Cardiac fibroblast (primary cell): ENCODE measurements at regions not wholly inside any gene's neighbourhood (a gene's known extent, or its start where the extent isn't known, plus 50 kb on each side); places are given as distances from the start of the nearest gene placed in this dataset.
"Not testable (repeated sequence)": the region's sequence is repeated elsewhere in the genome, so short reads cannot be mapped to it uniquely, and the experiment has no call there.

Experiments
- DNase-seq, 2 donors: peaks; one replicate each; pipeline versions ENCODE4 v3.0.0 to v3.0.0-alpha.2; 2010; ENCODE audit warnings: low read depth in 2 of 2
- H3K4me3 ChIP-seq, 2 donors: replicated peaks in 1 of 2; 1 replicate in 1 of 2; 2 replicates in 1 of 2; pipeline ENCODE4 v1.5.1; 2011; ENCODE audit warnings: low read depth in 2 of 2, low read length in 2 of 2, mild to moderate bottlenecking in 2 of 2, moderate library complexity in 1 of 2
- TF ChIP-seq, protein P1 (sequence below): IDR thresholded peaks from one replicate; pipeline ENCODE4 v1.5.1; 2011; ENCODE audit warnings: low read depth, mild to moderate bottlenecking, low read length, inconsistent platforms

- H3K4me3 ChIP-seq = no peak overlapping the region
- TF ChIP-seq, protein P1, sequence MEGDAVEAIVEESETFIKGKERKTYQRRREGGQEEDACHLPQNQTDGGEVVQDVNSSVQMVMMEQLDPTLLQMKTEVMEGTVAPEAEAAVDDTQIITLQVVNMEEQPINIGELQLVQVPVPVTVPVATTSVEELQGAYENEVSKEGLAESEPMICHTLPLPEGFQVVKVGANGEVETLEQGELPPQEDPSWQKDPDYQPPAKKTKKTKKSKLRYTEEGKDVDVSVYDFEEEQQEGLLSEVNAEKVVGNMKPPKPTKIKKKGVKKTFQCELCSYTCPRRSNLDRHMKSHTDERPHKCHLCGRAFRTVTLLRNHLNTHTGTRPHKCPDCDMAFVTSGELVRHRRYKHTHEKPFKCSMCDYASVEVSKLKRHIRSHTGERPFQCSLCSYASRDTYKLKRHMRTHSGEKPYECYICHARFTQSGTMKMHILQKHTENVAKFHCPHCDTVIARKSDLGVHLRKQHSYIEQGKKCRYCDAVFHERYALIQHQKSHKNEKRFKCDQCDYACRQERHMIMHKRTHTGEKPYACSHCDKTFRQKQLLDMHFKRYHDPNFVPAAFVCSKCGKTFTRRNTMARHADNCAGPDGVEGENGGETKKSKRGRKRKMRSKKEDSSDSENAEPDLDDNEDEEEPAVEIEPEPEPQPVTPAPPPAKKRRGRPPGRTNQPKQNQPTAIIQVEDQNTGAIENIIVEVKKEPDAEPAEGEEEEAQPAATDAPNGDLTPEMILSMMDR = no peak
- no peak for DNase-seq
Measured at GRCh38 chr1:233460692-233461091, 133.2 kb downstream of the MAP3K21 start.

- H3K4me3 ChIP-seq = no peak overlapping the region
- TF ChIP-seq, protein P1 = no peak
- DNase-seq = no peak
Measured at GRCh38 chr1:233461847-233462246, 134.3 kb downstream of the MAP3K21 start.

GRCh38 chr1:233463333-233463732 is 135.8 kb downstream of the MAP3K21 start:
- H3K4me3 ChIP-seq = no peak overlapping the region
- TF ChIP-seq, protein P1 = no peak
- DNase-seq = no peak

DNA sequence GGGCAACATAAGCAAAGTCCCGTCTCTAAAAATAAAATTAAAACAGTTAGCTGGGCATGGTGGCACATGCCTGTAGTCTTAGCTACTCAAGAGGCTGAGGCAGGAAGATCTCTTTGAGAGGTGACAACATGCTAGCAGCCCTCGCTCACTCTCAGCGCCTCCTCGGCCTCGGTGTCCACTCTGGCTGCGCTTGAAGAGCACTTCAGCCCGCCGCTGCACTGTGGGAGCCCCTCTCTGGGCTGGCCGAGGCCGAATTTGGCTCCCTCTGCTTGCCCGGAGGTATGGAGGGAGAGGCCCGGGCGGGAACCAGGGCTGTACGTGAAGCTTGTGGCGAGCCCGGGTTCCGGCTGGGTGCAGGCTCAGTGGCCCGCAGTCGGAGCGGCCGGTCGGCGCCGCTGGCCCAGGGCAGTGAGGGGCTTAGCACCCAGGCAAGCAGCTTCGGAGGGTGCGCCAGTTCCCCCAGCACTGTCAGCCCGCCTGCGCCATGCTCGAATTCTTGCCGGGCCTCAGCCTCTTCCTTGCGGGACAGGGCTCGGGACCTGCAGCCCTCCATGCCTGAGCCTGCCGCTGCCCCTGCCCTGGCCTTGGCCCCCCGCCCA is 138.3 kb downstream of the MAP3K21 start:
- DNase-seq = no peak
- H3K4me3 ChIP-seq = no peak overlapping the region
- TF ChIP-seq, protein P1 = no peak

DNA sequence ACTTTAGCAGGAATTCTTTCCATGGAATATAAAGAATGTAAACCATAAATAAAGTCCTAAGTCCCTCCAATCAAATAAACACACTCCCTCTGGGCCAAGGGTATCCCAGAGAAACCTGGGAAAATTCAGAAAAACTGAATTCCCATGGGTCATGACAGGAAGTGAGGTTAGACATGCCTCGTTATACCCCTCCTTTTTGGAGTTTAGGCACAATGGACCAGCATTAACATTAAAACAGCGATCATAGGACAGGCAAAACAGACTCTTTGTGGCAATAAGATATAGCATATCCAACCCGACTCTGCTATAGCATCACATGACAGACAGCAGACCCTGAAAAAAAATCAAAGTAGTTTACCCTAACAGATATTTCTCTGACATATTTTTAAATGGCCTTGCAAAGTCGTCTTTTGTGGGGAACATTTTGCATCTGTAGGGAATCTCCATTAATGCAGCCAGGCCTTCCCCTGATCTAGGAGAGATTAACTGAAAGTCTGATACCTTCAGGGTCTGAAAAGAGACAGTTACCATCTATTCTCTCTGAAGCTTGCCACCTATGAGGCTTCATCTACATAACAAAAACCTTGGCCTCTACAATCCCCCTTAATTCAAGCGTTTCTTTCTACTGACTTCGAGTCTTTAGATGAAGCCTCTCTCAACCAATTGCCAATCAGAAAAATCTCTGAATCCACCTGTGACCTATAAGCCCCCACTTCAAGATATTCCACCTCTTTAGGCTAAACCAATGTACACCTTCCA is 143.0 kb upstream of the KCNK1 start:
- DNase-seq = no peak
- no peak overlapping the region for H3K4me3 ChIP-seq
- TF ChIP-seq, protein P1 = no peak

GRCh38 chr1:233471851-233472250 is 142.1 kb upstream of the KCNK1 start:
- DNase-seq, H3K4me3 ChIP-seq: not testable (repeated sequence)

GRCh38 chr1:233472796-233473195 is 141.1 kb upstream of the KCNK1 start:
- not testable (repeated sequence) for H3K4me3 ChIP-seq, DNase-seq
